Activated CD4-positive, alpha-beta T cell treated with anti-CD3 and anti-CD28 coated beads, Interleukin-10, Interleukin-2, amounts not matched to agents 100 ng/mL and 50 ng/mL, durations not matched to agents 16 hours and 8 hours (primary cell): ENCODE measurements at regions not wholly inside any gene's neighbourhood (a gene's known extent, or its start where the extent isn't known, plus 50 kb on each side); places are given as distances from the start of the nearest gene placed in this dataset.
"Not testable (repeated sequence)": the region's sequence is repeated elsewhere in the genome, so short reads cannot be mapped to it uniquely, and the experiment has no call there.

Experiments used
- DNase-seq: peaks from one replicate; pipeline ENCODE4 v3.0.0-alpha.2; 2020

- no peak for DNase-seq
Observed at GRCh38 chr16:77070683-77071082, 120.3 kb upstream of the MON1B start.

GRCh38 chr16:77076839-77077238 lies 114.2 kb upstream of the MON1B start:
- no peak for DNase-seq

DNA sequence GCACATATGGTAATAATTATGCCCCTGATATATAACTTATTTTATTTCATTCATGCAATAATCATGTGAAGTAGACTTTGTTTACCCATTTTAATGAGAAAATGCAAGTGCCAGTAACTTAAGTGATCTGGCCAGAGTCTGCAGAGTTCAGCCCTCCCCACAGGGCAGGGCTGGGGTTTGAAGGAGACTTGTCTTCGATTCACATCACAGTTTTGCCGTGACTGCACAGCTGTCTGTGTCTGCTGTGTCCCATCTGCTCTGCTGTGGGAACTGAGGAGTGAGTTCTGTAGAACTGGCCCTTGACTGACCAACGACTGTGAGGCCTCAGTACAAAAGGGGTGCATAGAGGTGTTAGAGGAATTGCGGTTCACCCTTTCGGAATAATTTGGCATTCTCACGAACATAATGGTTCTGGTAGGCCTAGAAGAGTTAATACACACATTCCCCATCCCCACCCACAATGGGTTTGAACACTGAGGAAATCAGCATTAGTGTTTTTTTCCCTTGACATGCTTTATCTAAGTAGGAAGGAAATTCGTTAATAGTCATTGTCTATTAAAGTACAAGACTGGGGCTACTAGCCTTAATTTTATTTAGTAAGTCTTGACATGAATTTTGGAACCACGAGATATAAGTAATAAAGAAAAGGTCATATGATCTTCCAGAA lies 113.6 kb upstream of the MON1B start:
- no peak for DNase-seq

DNA sequence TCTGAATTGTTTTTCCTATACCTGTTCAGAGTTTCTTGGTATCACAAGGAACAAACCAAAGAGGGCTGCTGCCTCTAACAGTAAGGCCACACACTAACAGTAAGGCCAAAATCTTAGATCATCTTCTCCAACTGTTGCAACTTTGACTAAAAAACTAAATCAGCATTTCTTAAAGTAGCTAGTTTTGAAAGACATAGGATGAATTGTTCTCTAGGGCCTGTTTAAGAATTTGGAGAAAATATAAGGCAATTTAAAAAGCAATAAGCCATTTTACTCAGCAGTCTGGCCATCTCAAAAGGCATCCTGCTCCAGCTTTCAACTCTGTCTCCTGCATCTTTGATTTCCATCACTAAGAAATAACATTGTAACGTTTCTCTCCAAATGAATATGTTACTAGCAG lies 105.0 kb upstream of the MON1B start:
- no peak for DNase-seq

GRCh38 chr16:77090062-77090461 lies 100.9 kb upstream of the MON1B start:
- no peak for DNase-seq

- DNase-seq: no peak
Observed at GRCh38 chr16:77093309-77093708, 97.7 kb upstream of the MON1B start.

GRCh38 chr16:77093999-77094398 lies 97.0 kb upstream of the MON1B start:
- no peak for DNase-seq

DNA sequence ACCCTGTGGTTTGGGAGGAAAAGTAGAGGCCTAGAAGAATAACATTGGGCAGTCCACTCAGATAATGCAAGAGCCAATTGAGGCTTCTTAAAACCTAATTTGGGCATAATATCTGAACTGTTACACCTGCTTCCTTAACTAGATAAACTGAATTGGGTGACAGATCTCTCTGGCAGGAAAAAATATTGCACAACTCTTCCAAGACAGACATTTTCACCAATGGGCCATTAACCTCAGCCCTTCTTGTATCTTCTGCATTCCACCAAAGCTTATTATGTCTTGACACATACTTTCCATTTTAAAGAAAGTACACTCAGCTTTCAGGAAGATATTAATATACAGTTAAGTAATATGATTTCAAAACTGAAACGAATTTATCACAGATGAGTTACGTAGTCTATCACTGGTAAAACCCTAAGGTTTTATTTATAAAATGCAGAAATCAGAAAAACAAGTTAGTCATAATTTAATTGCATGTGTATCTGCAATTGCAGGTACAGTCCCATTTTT lies 79.9 kb upstream of the MON1B start:
- DNase-seq: no peak

DNA sequence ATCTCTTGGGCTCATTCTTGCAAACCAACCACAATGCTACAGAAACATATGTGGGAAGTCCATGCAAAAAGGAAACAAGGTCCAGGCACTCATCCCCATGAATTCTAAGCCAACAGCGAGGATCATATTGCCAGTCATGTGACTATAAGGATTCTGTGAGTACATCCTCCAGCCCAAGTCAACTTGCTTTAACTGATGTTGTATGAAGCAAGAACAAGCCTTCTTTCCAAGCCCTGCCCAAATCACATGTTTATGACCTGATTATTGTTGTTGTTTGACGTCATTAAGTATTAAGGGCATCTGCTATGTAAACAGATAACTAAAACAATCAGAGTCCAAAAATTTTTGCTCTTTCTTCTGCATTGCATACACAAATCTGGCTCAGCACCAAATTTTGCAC lies 78.2 kb upstream of the MON1B start:
- DNase-seq: no peak

DNA sequence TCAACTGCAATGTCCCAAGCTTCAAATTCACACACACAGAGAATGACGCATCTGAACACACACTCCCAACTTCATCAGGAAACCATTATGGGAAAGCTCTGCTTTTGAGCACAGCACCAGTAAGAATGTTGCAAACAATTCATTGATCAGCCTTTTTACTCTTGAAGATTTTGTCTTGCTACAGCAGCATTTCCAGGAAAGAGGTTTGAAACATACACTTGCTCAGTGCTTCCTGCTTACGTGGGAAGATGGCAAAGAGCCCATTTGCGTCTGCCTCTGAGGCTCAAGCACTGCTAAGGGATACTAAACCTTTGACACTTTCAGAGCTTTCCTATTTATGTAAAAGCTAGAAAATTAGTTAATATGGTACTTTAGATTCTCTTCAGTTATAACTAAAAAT lies 77.2 kb upstream of the MON1B start:
- DNase-seq: no peak

DNA sequence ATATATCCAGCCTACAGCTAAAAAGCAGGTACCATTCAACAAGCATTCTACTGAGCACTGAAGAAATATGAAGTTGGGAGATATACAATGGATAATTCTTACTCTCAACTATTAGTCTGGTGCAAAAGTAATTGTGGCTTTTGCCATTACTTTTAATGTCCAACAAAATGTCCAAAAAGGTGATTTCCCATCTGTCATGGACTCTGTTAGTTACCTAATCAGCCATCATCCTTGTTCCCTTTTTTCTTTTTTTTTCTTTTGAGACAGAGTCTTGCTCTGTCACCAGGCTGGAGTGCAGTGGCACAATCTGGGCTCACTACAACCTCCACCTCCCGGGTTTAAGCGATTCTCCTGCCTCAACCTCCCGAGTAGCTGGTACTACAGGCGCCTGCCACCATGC lies 76.6 kb upstream of the MON1B start:
- DNase-seq: not testable (repeated sequence)

- no peak for DNase-seq
Observed at GRCh38 chr16:77116856-77117255, 74.1 kb upstream of the MON1B start.

DNA sequence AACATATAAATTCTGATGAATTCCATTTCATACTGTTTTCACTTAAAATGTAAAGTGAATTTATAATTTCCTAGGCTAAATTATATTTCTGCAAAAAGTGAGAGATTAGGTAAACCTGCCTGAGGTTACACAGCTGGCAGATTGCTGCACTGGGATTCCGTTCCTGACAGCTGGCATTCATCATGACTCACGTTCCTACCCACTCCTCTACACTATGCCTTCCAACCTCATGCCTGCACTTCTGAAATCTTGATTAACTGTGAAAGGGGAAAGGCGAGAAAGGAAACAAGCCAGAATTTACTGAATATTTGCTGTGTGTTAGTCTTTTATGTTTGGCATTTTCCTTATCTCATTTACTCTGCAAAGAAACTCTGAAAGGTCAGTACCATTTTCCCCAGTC lies 73.3 kb upstream of the MON1B start:
- no peak for DNase-seq

DNA sequence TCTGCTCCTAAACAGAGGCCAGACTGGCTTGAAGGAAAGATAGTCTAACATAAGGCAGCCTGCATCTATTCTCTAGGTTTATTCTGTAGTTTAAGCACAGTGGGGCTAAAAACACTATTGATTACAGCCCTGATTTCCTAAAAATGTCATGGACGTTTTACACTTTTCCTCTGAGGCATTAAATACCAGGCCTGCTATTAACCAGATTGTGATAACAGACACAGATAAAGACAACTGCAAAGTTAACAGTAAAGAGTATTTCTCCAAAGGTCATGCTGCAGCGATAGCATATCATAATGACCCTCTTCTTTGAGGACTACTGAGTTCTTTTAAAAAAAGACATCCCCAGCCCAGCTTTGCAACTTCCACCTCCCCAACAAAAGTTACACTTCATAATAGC lies 59.6 kb upstream of the MON1B start:
- no peak for DNase-seq

DNA sequence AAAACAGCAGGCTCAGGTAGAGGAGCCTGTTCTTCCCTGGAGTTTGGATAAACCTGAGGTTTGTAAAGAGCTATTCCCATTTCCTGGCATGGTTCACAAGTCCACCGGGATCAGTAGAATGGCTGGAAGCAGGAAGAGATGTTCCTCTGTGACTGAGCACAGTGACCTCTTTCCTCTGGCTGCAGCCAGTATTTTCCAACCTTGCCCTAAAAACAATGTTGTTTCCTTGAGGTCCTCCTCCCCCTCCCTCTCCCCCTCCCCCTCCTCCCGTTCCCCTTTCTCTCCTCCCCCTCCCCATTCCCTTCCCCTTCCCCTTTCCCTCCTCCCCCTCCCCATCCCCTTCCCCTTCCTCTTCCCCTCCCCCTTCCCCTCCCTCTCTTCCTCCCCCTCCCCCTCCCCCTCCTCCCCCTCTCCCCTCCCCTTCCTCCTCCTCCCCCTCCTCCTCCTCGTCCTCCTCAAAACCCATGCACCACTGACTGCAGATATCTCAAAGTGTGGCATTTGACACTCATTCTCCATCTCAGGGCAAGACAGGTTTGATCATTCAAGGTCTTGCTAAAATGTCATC lies 58.9 kb upstream of the MON1B start:
- DNase-seq: no peak

DNA sequence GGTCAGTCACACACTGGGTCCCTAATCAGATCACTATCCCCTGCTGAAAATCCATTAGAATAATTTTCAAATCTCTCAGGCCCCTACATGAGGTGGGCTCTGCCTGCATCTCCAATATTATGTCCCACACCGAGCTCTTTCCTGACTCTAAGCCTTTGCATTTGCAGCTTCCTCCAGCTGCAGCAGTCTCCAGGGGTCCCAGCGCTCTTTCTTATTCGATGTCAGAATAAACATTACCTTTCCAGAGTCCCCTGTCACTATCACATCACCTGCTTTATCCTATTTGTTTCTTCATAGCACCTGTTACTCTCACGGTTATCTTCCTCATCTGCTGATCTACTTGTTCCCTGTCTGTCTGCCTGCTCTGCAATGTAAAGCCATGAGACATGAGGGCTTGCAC lies 57.3 kb upstream of the MON1B start:
- DNase-seq: no peak

DNA sequence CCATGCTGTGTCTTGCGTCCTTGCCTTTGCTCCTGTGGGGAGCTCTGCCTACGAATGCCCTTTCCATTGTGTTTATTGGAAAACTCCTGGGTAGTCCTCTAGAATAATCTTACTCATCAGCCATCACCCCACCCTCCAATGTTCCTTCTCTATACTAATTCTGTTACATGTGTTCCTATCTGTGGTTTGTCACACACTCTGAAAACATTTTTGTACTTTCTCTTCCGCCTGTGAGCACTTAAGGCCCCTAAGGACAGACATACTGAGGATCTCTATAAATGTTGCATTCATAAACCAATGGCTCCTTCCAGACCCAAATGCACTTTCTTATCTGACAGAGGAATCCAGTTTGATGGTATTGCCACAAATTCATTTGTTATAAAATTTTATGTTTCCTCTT lies 53.9 kb upstream of the MON1B start:
- DNase-seq: no peak
